HuH-7 (cell line): ENCODE measurements at regions not wholly inside any gene's neighbourhood (a gene's known extent, or its start where the extent isn't known, plus 50 kb on each side); places are given as distances from the start of the nearest gene placed in this dataset.

Experiments used
- DNase-seq: peaks from one replicate; pipeline ENCODE4 v3.0.0; 2011; ENCODE audit warnings: low spot score

- DNase-seq, result no peak
These were observed 143.6 kb upstream of the EOMES start for GRCh38 chr3:27865731-27866130.

- no peak for DNase-seq
These were observed 147.0 kb upstream of the EOMES start for GRCh38 chr3:27869152-27869551.

GRCh38 chr3:27877061-27878013 lies 155.2 kb upstream of the EOMES start:
- DNase-seq, result no peak

GRCh38 chr3:27878014-27878383 lies 155.9 kb upstream of the EOMES start:
- DNase-seq, result no peak

- DNase-seq, result no peak
These were observed 159.1 kb upstream of the EOMES start for GRCh38 chr3:27880969-27881892.

- DNase-seq, result no peak
These were observed 161.1 kb upstream of the EOMES start for GRCh38 chr3:27883266-27883665.

GRCh38 chr3:27885641-27886040 lies 163.5 kb upstream of the EOMES start:
- no peak for DNase-seq

GRCh38 chr3:27888562-27888961 lies 166.4 kb upstream of the EOMES start:
- DNase-seq, result no peak

GRCh38 chr3:27889745-27890144 lies 167.6 kb upstream of the EOMES start:
- no peak for DNase-seq

- no peak for DNase-seq
These were observed 178.2 kb upstream of the EOMES start for GRCh38 chr3:27900316-27900715.

- DNase-seq, result no peak
These were observed 181.3 kb upstream of the EOMES start for GRCh38 chr3:27903446-27903845.

GRCh38 chr3:27905625-27906024 lies 183.5 kb upstream of the EOMES start:
- DNase-seq, result no peak

- DNase-seq, result no peak
These were observed 185.0 kb upstream of the EOMES start for GRCh38 chr3:27907148-27907547.

- DNase-seq, result no peak
These were observed 185.8 kb upstream of the EOMES start for GRCh38 chr3:27907929-27908328.

- no peak for DNase-seq
These were observed 188.3 kb upstream of the EOMES start for GRCh38 chr3:27910456-27910855.

- DNase-seq, result no peak
These were observed 192.1 kb upstream of the EOMES start for GRCh38 chr3:27914199-27914598.

GRCh38 chr3:27923349-27924068 lies 201.4 kb upstream of the EOMES start:
- no peak for DNase-seq

GRCh38 chr3:27927882-27928281 lies 205.8 kb upstream of the EOMES start:
- no peak for DNase-seq

GRCh38 chr3:27930052-27930602 lies 208.0 kb upstream of the EOMES start:
- no peak for DNase-seq

GRCh38 chr3:27935492-27935891 lies 213.4 kb upstream of the EOMES start:
- no peak for DNase-seq

- no peak for DNase-seq
These were observed 217.4 kb upstream of the EOMES start for GRCh38 chr3:27939521-27939920.

- no peak for DNase-seq
These were observed 217.8 kb upstream of the EOMES start for GRCh38 chr3:27939940-27940339.
